ENCODE measurements at regions not wholly inside any gene's neighbourhood (a gene's known extent, or its start where the extent isn't known, plus 50 kb on each side); places are given as distances from the start of the nearest gene placed in this dataset.

DNA sequence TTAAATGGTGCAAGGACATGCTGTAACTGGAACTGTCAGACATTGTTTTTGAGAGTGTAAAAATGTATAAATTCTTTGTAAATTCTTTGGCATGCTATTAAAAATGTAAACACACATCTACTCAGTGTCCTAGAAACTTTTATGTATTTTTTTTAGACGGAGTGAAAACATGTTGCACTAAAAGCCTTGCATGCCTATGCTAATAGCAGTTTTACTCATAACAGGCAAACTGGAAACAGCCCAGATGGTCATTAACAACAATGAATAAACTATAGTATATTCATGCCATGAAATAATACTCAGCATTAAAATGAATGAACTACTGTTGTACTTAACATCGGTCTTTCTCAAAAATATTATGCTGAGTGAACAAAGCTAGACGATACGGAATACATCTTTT, 954.8 kb upstream of the DDX18 start:
- no peaks in the 10 kb centered on the region for H3K4me1 ChIP-seq (ENCODE audit: control insufficient read depth in 2 of 2, insufficient read depth in 2 of 2, low read length in 2 of 2)
- H3K27me3 ChIP-seq (ENCODE audit: control insufficient read depth in 2 of 2, insufficient read depth in 1 of 2, low read length in 1 of 2): no peaks in the 10 kb centered on the region
- H3K9me3 ChIP-seq (ENCODE audit: control insufficient read depth in 2 of 2, insufficient read depth in 1 of 2, low read length in 1 of 2): no peaks in the 10 kb centered on the region
- no peak for DNase-seq (ENCODE audit: low read depth in 6 of 9, low spot score in 9 of 9)
- no peak overlapping the region for H3K27ac ChIP-seq (ENCODE audit: low read depth in 1 of 2, low read length in 1 of 2)
- no peak overlapping the region for H3K4me3 ChIP-seq (ENCODE audit: low read length in 2 of 2)
- H3K36me3 ChIP-seq (ENCODE audit: control insufficient read depth in 2 of 2, insufficient read depth in 2 of 2, low read length in 1 of 2): no peaks in the 10 kb centered on the region
- 87% methylated on average over 4 of the region's 4 CpGs for WGBS

DNA sequence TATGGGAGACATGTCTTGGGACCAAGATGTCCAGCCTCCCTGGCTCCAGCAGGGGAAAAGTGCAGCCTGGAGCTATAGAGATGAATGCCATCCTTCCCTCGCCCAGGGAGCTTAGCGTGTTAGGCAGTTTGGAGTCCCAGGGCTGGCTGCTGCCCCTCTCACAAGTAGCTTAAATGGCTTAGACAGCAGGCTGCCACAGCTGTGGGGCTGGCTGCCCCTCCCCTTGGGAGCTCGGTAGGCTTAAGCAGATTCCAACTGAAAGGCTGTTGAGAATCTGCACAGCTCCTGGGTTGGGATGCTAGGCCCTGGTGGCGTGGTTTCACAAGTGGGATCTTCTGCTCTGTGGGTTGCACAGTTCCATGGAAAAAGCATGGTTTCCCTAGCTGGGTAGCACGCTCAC, 940.5 kb upstream of the DDX18 start:
- Histone ChIP-seq H3K27me3 (ENCODE audit: control insufficient read depth in 2 of 2, insufficient read depth in 1 of 2, low read length in 1 of 2) (no peaks in the 10 kb centered on the region), H3K27ac (ENCODE audit: low read depth in 1 of 2, low read length in 1 of 2) (no peak overlapping the region), H3K4me1 (ENCODE audit: control insufficient read depth in 2 of 2, insufficient read depth in 2 of 2, low read length in 2 of 2) (no peaks in the 10 kb centered on the region), H3K36me3 (ENCODE audit: control insufficient read depth in 2 of 2, insufficient read depth in 2 of 2, low read length in 1 of 2) (no peaks in the 10 kb centered on the region), H3K4me3 (ENCODE audit: low read length in 2 of 2) (no peak overlapping the region), H3K9me3 (ENCODE audit: control insufficient read depth in 2 of 2, insufficient read depth in 1 of 2, low read length in 1 of 2) (peaks cover 1 to 11% of the 10 kb centered on the region in 2 donors)
- 86% methylated on average over 5 of the region's 5 CpGs for WGBS
- no peak for DNase-seq (ENCODE audit: low read depth in 6 of 9, low spot score in 9 of 9)

DNA sequence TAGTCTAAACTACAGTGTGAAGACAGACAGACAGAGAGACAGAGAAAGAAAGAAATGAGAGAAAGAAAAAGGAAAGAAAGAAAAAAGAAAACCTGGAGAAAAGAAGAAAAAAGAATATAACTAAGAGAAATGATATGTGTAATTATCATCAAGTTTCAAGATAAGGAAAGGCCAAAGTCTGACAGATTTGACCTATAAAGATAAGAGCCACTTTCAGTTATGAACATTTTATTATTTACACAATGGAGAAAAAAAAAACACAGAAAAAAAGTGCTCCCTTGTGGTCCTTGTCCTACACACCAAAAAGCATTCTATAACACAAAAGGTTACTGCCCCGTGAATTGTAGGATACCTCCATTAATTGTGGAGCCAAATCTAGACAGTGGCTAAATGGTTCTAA, 937.2 kb upstream of the DDX18 start:
- no peak overlapping the region for H3K27ac ChIP-seq (ENCODE audit: low read depth in 1 of 2, low read length in 1 of 2)
- DNase-seq (ENCODE audit: low read depth in 6 of 9, low spot score in 9 of 9): no peak
- 88% methylated on average over 1 of the region's 1 CpG for WGBS

GRCh38 chr2:116877944-116878343, 936.5 kb upstream of the DDX18 start:
- H3K9me3 ChIP-seq (ENCODE audit: control insufficient read depth in 2 of 2, insufficient read depth in 1 of 2, low read length in 1 of 2): peaks cover 1 to 11% of the 10 kb centered on the region in 2 donors
- H3K27ac ChIP-seq (ENCODE audit: low read depth in 1 of 2, low read length in 1 of 2): no peak overlapping the region
- no peaks in the 10 kb centered on the region for H3K27me3 ChIP-seq (ENCODE audit: control insufficient read depth in 2 of 2, insufficient read depth in 1 of 2, low read length in 1 of 2)
- DNase-seq (ENCODE audit: low read depth in 6 of 9, low spot score in 9 of 9): no peak
- H3K36me3 ChIP-seq (ENCODE audit: control insufficient read depth in 2 of 2, insufficient read depth in 2 of 2, low read length in 1 of 2): no peaks in the 10 kb centered on the region
- no peak overlapping the region for H3K4me3 ChIP-seq (ENCODE audit: low read length in 2 of 2)
- WGBS: 97% methylated on average over 2 of the region's 2 CpGs
- no peaks in the 10 kb centered on the region for H3K4me1 ChIP-seq (ENCODE audit: control insufficient read depth in 2 of 2, insufficient read depth in 2 of 2, low read length in 2 of 2)

More for the DNA sequence above, 937.2 kb upstream of the DDX18 start:
- Histone ChIP-seq H3K9me3 (ENCODE audit: control insufficient read depth in 2 of 2, insufficient read depth in 1 of 2, low read length in 1 of 2) (peaks cover 1 to 11% of the 10 kb centered on the region in 2 donors), H3K36me3 (ENCODE audit: control insufficient read depth in 2 of 2, insufficient read depth in 2 of 2, low read length in 1 of 2) (no peaks in the 10 kb centered on the region), H3K27me3 (ENCODE audit: control insufficient read depth in 2 of 2, insufficient read depth in 1 of 2, low read length in 1 of 2) (no peaks in the 10 kb centered on the region), H3K4me1 (ENCODE audit: control insufficient read depth in 2 of 2, insufficient read depth in 2 of 2, low read length in 2 of 2) (no peaks in the 10 kb centered on the region), H3K4me3 (ENCODE audit: low read length in 2 of 2) (no peak overlapping the region)

GRCh38 chr2:116879650-116880160, 934.8 kb upstream of the DDX18 start:
- Histone ChIP-seq H3K27ac (ENCODE audit: low read depth in 1 of 2, low read length in 1 of 2) (no peak overlapping the region), H3K36me3 (ENCODE audit: control insufficient read depth in 2 of 2, insufficient read depth in 2 of 2, low read length in 1 of 2) (no peaks in the 10 kb centered on the region), H3K27me3 (ENCODE audit: control insufficient read depth in 2 of 2, insufficient read depth in 1 of 2, low read length in 1 of 2) (no peaks in the 10 kb centered on the region), H3K4me3 (ENCODE audit: low read length in 2 of 2) (no peak overlapping the region), H3K9me3 (ENCODE audit: control insufficient read depth in 2 of 2, insufficient read depth in 1 of 2, low read length in 1 of 2) (no peaks in the 10 kb centered on the region), H3K4me1 (ENCODE audit: control insufficient read depth in 2 of 2, insufficient read depth in 2 of 2, low read length in 2 of 2) (no peaks in the 10 kb centered on the region)
- DNase-seq (ENCODE audit: low read depth in 6 of 9, low spot score in 9 of 9): no peak
- 88% methylated on average over 2 of the region's 2 CpGs for WGBS

- H3K36me3 ChIP-seq (ENCODE audit: control insufficient read depth in 2 of 2, insufficient read depth in 2 of 2, low read length in 1 of 2): no peaks in the 10 kb centered on the region
- WGBS: 85% methylated on average over 1 of the region's 1 CpG
- H3K27ac ChIP-seq (ENCODE audit: low read depth in 1 of 2, low read length in 1 of 2): no peak overlapping the region
- no peaks in the 10 kb centered on the region for H3K27me3 ChIP-seq (ENCODE audit: control insufficient read depth in 2 of 2, insufficient read depth in 1 of 2, low read length in 1 of 2)
- H3K9me3 ChIP-seq (ENCODE audit: control insufficient read depth in 2 of 2, insufficient read depth in 1 of 2, low read length in 1 of 2): no peaks in the 10 kb centered on the region
- no peaks in the 10 kb centered on the region for H3K4me1 ChIP-seq (ENCODE audit: control insufficient read depth in 2 of 2, insufficient read depth in 2 of 2, low read length in 2 of 2)
- H3K4me3 ChIP-seq (ENCODE audit: low read length in 2 of 2): no peak overlapping the region
- DNase-seq (ENCODE audit: low read depth in 6 of 9, low spot score in 9 of 9): no peak
Observed at GRCh38 chr2:116891191-116891590, 923.3 kb upstream of the DDX18 start.

- no peak for DNase-seq (ENCODE audit: low read depth in 6 of 9, low spot score in 9 of 9)
- Histone ChIP-seq H3K9me3 (ENCODE audit: control insufficient read depth in 2 of 2, insufficient read depth in 1 of 2, low read length in 1 of 2) (no peaks in the 10 kb centered on the region), H3K4me3 (ENCODE audit: low read length in 2 of 2) (no peak overlapping the region), H3K27ac (ENCODE audit: low read depth in 1 of 2, low read length in 1 of 2) (no peak overlapping the region), H3K4me1 (ENCODE audit: control insufficient read depth in 2 of 2, insufficient read depth in 2 of 2, low read length in 2 of 2) (no peaks in the 10 kb centered on the region), H3K27me3 (ENCODE audit: control insufficient read depth in 2 of 2, insufficient read depth in 1 of 2, low read length in 1 of 2) (no peaks in the 10 kb centered on the region), H3K36me3 (ENCODE audit: control insufficient read depth in 2 of 2, insufficient read depth in 2 of 2, low read length in 1 of 2) (no peaks in the 10 kb centered on the region)
Observed at GRCh38 chr2:116911540-116911939, 903.0 kb upstream of the DDX18 start.

DNA sequence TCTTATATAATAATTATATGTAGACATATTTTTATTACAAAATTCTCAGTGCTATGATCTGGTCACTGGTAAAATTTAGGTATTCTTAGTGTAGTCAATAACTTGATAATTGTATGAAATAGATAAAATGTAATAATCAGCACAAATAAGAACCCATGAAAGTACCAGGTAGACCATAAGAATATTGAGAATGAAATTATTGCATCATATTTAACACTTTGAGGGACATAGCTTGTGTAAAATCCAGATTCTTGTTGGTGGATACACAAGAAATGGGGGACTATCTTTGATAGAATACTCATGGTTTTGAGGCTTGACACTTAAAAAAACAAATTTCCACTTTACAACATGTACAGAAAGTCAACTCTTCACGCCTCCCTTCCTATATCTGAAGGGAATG, 898.8 kb upstream of the DDX18 start:
- H3K27ac ChIP-seq (ENCODE audit: low read depth in 1 of 2, low read length in 1 of 2): no peak overlapping the region
- no peak for DNase-seq (ENCODE audit: low read depth in 6 of 9, low spot score in 9 of 9)
- no peaks in the 10 kb centered on the region for H3K9me3 ChIP-seq (ENCODE audit: control insufficient read depth in 2 of 2, insufficient read depth in 1 of 2, low read length in 1 of 2)
- H3K4me1 ChIP-seq (ENCODE audit: control insufficient read depth in 2 of 2, insufficient read depth in 2 of 2, low read length in 2 of 2): no peaks in the 10 kb centered on the region
- WGBS: 76% methylated on average over 1 of the region's 1 CpG
- no peaks in the 10 kb centered on the region for H3K27me3 ChIP-seq (ENCODE audit: control insufficient read depth in 2 of 2, insufficient read depth in 1 of 2, low read length in 1 of 2)
- H3K4me3 ChIP-seq (ENCODE audit: low read length in 2 of 2): no peak overlapping the region
- no peaks in the 10 kb centered on the region for H3K36me3 ChIP-seq (ENCODE audit: control insufficient read depth in 2 of 2, insufficient read depth in 2 of 2, low read length in 1 of 2)

DNA sequence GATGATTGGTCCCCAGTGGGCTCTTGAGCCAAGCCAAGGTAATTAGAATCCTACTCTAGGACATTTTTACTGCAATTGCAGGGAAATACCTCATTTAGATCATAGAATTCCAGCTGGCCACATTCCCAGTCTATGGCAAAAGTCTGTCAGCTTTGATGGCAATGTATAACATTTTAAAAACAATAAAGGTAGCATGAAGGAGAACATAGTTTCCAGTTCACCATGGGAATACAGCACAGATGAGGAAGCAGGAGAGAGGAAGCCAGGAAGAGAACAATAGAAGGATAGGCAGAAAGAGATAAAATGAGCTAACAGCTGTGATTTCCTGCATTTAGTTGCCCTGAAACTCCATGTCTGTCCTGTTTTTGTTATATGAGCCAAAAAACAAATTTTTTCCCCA, 897.3 kb upstream of the DDX18 start:
- Histone ChIP-seq H3K4me3 (ENCODE audit: low read length in 2 of 2) (no peak overlapping the region), H3K27me3 (ENCODE audit: control insufficient read depth in 2 of 2, insufficient read depth in 1 of 2, low read length in 1 of 2) (no peaks in the 10 kb centered on the region), H3K36me3 (ENCODE audit: control insufficient read depth in 2 of 2, insufficient read depth in 2 of 2, low read length in 1 of 2) (no peaks in the 10 kb centered on the region), H3K9me3 (ENCODE audit: control insufficient read depth in 2 of 2, insufficient read depth in 1 of 2, low read length in 1 of 2) (no peaks in the 10 kb centered on the region), H3K27ac (ENCODE audit: low read depth in 1 of 2, low read length in 1 of 2) (no peak overlapping the region), H3K4me1 (ENCODE audit: control insufficient read depth in 2 of 2, insufficient read depth in 2 of 2, low read length in 2 of 2) (no peaks in the 10 kb centered on the region)
- DNase-seq (ENCODE audit: low read depth in 6 of 9, low spot score in 9 of 9): no peak

DNA sequence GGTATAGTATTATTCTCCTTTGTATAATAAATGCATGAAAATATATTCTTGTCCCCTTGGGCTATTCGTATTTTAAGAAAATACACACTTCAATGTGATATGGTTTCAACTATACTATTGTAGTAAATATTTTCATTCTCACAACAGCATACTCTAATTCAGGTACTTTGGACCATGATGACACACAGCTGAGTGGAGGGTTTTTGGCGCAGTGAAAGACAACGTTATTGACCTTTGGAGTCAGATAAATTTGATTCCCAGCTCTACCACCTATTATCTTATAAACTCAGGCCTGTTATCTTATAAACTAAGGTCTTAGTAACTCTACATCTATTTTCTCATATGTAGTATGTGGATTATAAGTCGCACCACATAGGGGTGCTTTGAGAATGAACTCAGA, 895.9 kb upstream of the DDX18 start:
- no peak for DNase-seq (ENCODE audit: low read depth in 6 of 9, low spot score in 9 of 9)
- H3K36me3 ChIP-seq (ENCODE audit: control insufficient read depth in 2 of 2, insufficient read depth in 2 of 2, low read length in 1 of 2): no peaks in the 10 kb centered on the region
- H3K4me3 ChIP-seq (ENCODE audit: low read length in 2 of 2): no peak overlapping the region
- no peaks in the 10 kb centered on the region for H3K4me1 ChIP-seq (ENCODE audit: control insufficient read depth in 2 of 2, insufficient read depth in 2 of 2, low read length in 2 of 2)
- H3K27me3 ChIP-seq (ENCODE audit: control insufficient read depth in 2 of 2, insufficient read depth in 1 of 2, low read length in 1 of 2): no peaks in the 10 kb centered on the region
- no peaks in the 10 kb centered on the region for H3K9me3 ChIP-seq (ENCODE audit: control insufficient read depth in 2 of 2, insufficient read depth in 1 of 2, low read length in 1 of 2)
- 91% methylated on average over 4 of the region's 4 CpGs for WGBS
- H3K27ac ChIP-seq (ENCODE audit: low read depth in 1 of 2, low read length in 1 of 2): no peak overlapping the region

Data from thymus (tissue), 11 donors.